SK-N-SH (cell line): ENCODE measurements at regions not wholly inside any gene's neighbourhood (a gene's known extent, or its start where the extent isn't known, plus 50 kb on each side); places are given as distances from the start of the nearest gene placed in this dataset.
A peak's percentile ranks its signal among the peaks of the same experiment; 100 is the strongest.

ENCODE experiments used
- CTCF ChIA-PET: fragments of 300-600, 350-600 bp; formaldehyde crosslinking; extraction: SDS; loops from one replicate; lab custom pipeline; 2021; lab: Yijun Ruan, JAX
- POLR2A ChIA-PET: fragments of 350-600 bp; sonication (Branson Sonifier 250); formaldehyde crosslinking; extraction: SDS; loops from one replicate; lab custom pipeline; 2020; ENCODE audit warnings: antibody characterized with exemption, inconsistent platforms; lab: Yijun Ruan, JAX
- DNase-seq: peaks from one replicate; pipeline ENCODE4 v3.0.0; 2012
- H2AFZ ChIP-seq: fragments of 200-600 bp; sonication (generic); 2 replicates; pipeline ENCODE4 v1.8.1; 2016; ENCODE audit warnings: antibody characterized with exemption, mild to moderate bottlenecking, low read depth
- H3F3A ChIP-seq: fragments of 200-600 bp; sonication (generic); replicated peaks from 2 replicates; pipeline ENCODE3; 2016; ENCODE audit warnings: antibody characterized with exemption, mild to moderate bottlenecking; ENCODE audit not compliant: insufficient read depth
- H3K27ac ChIP-seq, 2 experiments: fragments of 200-500 bp in 1 of 2; fragments of 200-600 bp in 1 of 2; sonication (Bioruptor generic) in 1 of 2; sonication (generic), shearing (Covaris generic) in 1 of 2; 2 replicates each; pipeline versions ENCODE4 v1.5.1 to v1.6.1; 2014 to 2016; ENCODE audit warnings: low read depth in 2 of 2, inconsistent platforms in 1 of 2, low read length in 1 of 2, mild to moderate bottlenecking in 1 of 2, mixed read lengths in 1 of 2
- H3K27me3 ChIP-seq: fragments of 200-600 bp; sonication (generic), shearing (Covaris generic); 2 replicates; pipeline ENCODE4 v1.6.1; 2016; ENCODE audit warnings: mixed run types; ENCODE audit not compliant: insufficient read depth
- H3K36me3 ChIP-seq, 2 experiments: fragments of 200-500 bp in 1 of 2; fragments of 200-600 bp in 1 of 2; sonication (Bioruptor generic) in 1 of 2; sonication (generic) in 1 of 2; replicated peaks in 1 of 2; 2 replicates each; pipeline versions ENCODE3 to v1.5.1; 2014 to 2016; ENCODE audit warnings: low read length in 1 of 2, mild to moderate bottlenecking in 1 of 2; ENCODE audit not compliant: insufficient read depth in 2 of 2, control insufficient read depth in 1 of 2
- H3K4me1 ChIP-seq, 2 experiments: fragments of 200-500 bp in 1 of 2; fragments of 200-600 bp in 1 of 2; sonication (Bioruptor generic) in 1 of 2; sonication (generic), shearing (Covaris generic) in 1 of 2; 2 replicates each; pipeline versions ENCODE4 v1.5.1 to v1.6.1; 2014 to 2016; ENCODE audit warnings: low read depth in 1 of 2, low read length in 1 of 2, mixed run types in 1 of 2; ENCODE audit not compliant: insufficient read depth in 2 of 2, control insufficient read depth in 1 of 2
- H3K4me2 ChIP-seq: fragments of 200-600 bp; sonication (generic), shearing (Covaris generic); 2 replicates; pipeline ENCODE4 v1.6.1; 2017; ENCODE audit warnings: mixed run types
- H3K4me3 ChIP-seq, 2 experiments: fragments of 200-500 bp in 1 of 2; fragments of 200-600 bp in 1 of 2; sonication (Bioruptor generic) in 1 of 2; sonication (generic), shearing (Covaris generic) in 1 of 2; 2 replicates each; pipeline versions ENCODE4 v1.5.1 to v1.8.1; 2014 to 2016; ENCODE audit warnings: low read depth in 2 of 2, inconsistent platforms in 1 of 2, low read length in 1 of 2, mild to moderate bottlenecking in 1 of 2, mixed read lengths in 1 of 2, moderate library complexity in 1 of 2
- H3K79me2 ChIP-seq: fragments of 200-600 bp; sonication (generic); 2 replicates; pipeline ENCODE4 v1.8.1; 2017; ENCODE audit warnings: mild to moderate bottlenecking; ENCODE audit not compliant: insufficient read depth
- H3K9ac ChIP-seq: fragments of 200-600 bp; sonication (generic); 2 replicates; pipeline ENCODE4 v1.6.1; 2017; ENCODE audit warnings: mixed run types
- H3K9me2 ChIP-seq: fragments of 200-600 bp; sonication (generic); 2 replicates; pipeline ENCODE4 v1.6.1; 2017; ENCODE audit warnings: mixed run types
- H3K9me3 ChIP-seq: fragments of 200-600 bp; sonication (generic); 2 replicates; pipeline ENCODE4 v1.6.1; 2017; ENCODE audit warnings: mixed run types, mild to moderate bottlenecking, moderate library complexity
- H4K20me1 ChIP-seq: fragments of 200-600 bp; sonication (generic); 2 replicates; pipeline ENCODE4 v1.6.1; 2017; ENCODE audit warnings: mild to moderate bottlenecking, mixed run types; ENCODE audit not compliant: insufficient read depth
- ELF1 ChIP-seq: IDR thresholded peaks from 2 replicates; pipeline ENCODE4 v1.4.0; 2012
- FOXJ3 ChIP-seq: sonication (generic); formaldehyde crosslinking; IDR thresholded peaks from 2 replicates; pipeline ENCODE4 v1.5.1; 2020; ENCODE audit warnings: mild to moderate bottlenecking, missing genetic modification reagents
- GABPA ChIP-seq: IDR thresholded peaks from 2 replicates; pipeline ENCODE4 v1.4.0; 2012; ENCODE audit warnings: low read depth, mild to moderate bottlenecking
- PBX3 ChIP-seq: IDR thresholded peaks from 2 replicates; pipeline ENCODE4; 2012
- RXRA ChIP-seq: IDR thresholded peaks from 2 replicates; pipeline ENCODE4 v1.4.0; 2012; ENCODE audit warnings: low read depth, mild to moderate bottlenecking, borderline replicate concordance
- SIN3A ChIP-seq: IDR thresholded peaks from 2 replicates; pipeline ENCODE4 v1.6.1; 2012; ENCODE audit warnings: low read depth, mild to moderate bottlenecking, low read length, moderate library complexity, borderline replicate concordance
- TCF12 ChIP-seq: IDR thresholded peaks from 2 replicates; pipeline ENCODE4 v1.4.0; 2012
- USF1 ChIP-seq: IDR thresholded peaks from 2 replicates; pipeline ENCODE4 v1.4.0; 2012; ENCODE audit warnings: low read depth, borderline replicate concordance
- WGBS: methylation state at CpG from one replicate; pipeline ENCODE4 v1.1.6; 2017; ENCODE audit warnings: low lambda C conversion rate; 5-methylcytosine and 5-hydroxymethylcytosine counted together

GRCh38 chr6:121506761-121507754 lies 71.6 kb downstream of the GJA1 start:
- no peaks in the 10 kb centered on the region for H3K27me3 ChIP-seq
- peak overlapping the region in 1 of 2 experiments; percentile 40; a peak in 2 of 4 replicates for H3K27ac ChIP-seq
- ChIA-PET POLR2A (no interaction called here), CTCF (no interaction called here)
- H3F3A ChIP-seq, result peaks cover 13% of the 10 kb centered on the region
- H3K36me3 ChIP-seq, result no peaks in the 10 kb centered on the region
- no peak overlapping the region for H2AFZ ChIP-seq
- H3K9me2 ChIP-seq, result no peaks in the 10 kb centered on the region
- no peak overlapping the region for H3K4me2 ChIP-seq
- H3K9me3 ChIP-seq, result no peaks in the 10 kb centered on the region
- 75% methylated on average over 6 of the region's 7 CpGs for WGBS
- peaks cover 0 to 13% of the 10 kb centered on the region in 2 experiments; a peak in 2 of 4 replicates for H3K4me1 ChIP-seq
- TF ChIP-seq SIN3A (no peak), PBX3 (peak; percentile 56), GABPA (no peak), USF1 (peak; percentile 40; the same call in 1 of the 2 replicates), FOXJ3 (CRISPR knock-in tag) (no peak), TCF12 (peak; percentile 52; the same call in 1 of the 2 replicates)
- TF ChIP-seq, all 33 proteins: peak for 3
- H3K79me2 ChIP-seq, result no peaks in the 10 kb centered on the region
- no peak overlapping the region for H3K9ac ChIP-seq
- no peaks in the 10 kb centered on the region for H4K20me1 ChIP-seq
- DNase-seq, result no peak
- H3K4me3 ChIP-seq, result no peak overlapping the region

GRCh38 chr6:121510568-121511177 lies 75.2 kb downstream of the GJA1 start:
- TF ChIP-seq RXRA (no peak), PBX3 (no peak), ELF1 (no peak)
- TF ChIP-seq, all 33 proteins: peak for 0

More at GRCh38 chr6:121510568-121511177, 75.2 kb downstream of the GJA1 start:
- Histone ChIP-seq H3K9me3 (no peaks in the 10 kb centered on the region), H4K20me1 (no peaks in the 10 kb centered on the region), H3K36me3 (no peaks in the 10 kb centered on the region), H3K9ac (no peak overlapping the region), H2AFZ (no peak overlapping the region), H3K4me3 (no peak overlapping the region), H3K27ac (peak overlapping the region in 1 of 2 experiments; percentile 12; a peak in 1 of 4 replicates), H3K79me2 (no peaks in the 10 kb centered on the region), H3K4me1 (peaks cover 0 to 4% of the 10 kb centered on the region in 2 experiments; a peak in 1 of 4 replicates), H3K27me3 (no peaks in the 10 kb centered on the region), H3K4me2 (no peak overlapping the region), H3K9me2 (no peaks in the 10 kb centered on the region), H3F3A (peaks cover 6% of the 10 kb centered on the region)
- CTCF ChIA-PET, result no interaction called here
- 79% methylated on average over 8 of the region's 8 CpGs for WGBS
- POLR2A ChIA-PET, result no interaction called here
- no peak for DNase-seq
